ENCODE measurements at regions not wholly inside any gene's neighbourhood (a gene's known extent, or its start where the extent isn't known, plus 50 kb on each side); places are given as distances from the start of the nearest gene placed in this dataset.

DNA sequence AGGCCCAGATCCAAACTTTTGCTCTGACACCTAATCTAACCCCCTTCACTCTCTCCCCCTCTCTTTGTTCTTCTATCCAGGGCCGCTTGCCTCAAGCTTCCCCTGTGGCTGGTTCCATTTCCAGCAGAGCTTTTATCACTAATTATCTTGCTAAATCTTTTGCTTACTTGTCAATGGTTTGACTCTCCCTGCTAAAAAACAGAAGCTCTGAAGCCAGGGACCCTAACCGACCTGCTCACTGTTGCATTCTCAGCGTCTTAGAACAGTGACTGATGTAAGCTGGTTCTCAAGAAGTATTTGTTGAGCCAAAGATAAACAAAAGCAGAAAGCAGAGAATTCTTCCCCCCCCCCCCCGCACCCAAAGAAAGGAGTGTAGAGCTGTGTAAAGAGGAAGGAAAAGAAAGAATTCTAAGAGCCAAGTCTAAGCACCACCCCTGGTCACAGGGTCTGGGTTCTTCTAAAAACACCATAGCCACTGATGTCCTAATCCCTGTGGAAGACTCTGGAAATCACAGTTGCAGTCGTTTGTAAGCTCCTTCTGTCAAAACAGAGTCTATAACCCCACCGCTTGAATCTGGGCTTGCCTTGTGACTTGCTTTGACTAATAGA lies 385.8 kb downstream of the MED13L start:
- Histone ChIP-seq H3K27ac (ENCODE audit: low read depth in 1 of 2, low read length in 2 of 2) (no peak overlapping the region), H3K9ac (ENCODE audit: low read depth in 1 of 2, low read length in 2 of 2) (no peak overlapping the region), H3K9me3 (ENCODE audit: control insufficient read depth in 4 of 4, low read length in 3 of 4) (no peaks in the 10 kb centered on the region), H3K4me3 (ENCODE audit: low read depth in 1 of 3, low read length in 3 of 3) (no peak overlapping the region), H3K4me1 (ENCODE audit: control insufficient read depth in 4 of 4, insufficient read depth in 4 of 4, low read length in 3 of 4) (no peaks in the 10 kb centered on the region), H3K27me3 (ENCODE audit: control insufficient read depth in 4 of 4, insufficient read depth in 4 of 4, low read length in 3 of 4) (peaks cover 0 to 8% (median under 1%) of the 10 kb centered on the region in 4 donors), H3K36me3 (ENCODE audit: control insufficient read depth in 4 of 4, insufficient read depth in 3 of 4, low read depth in 1 of 4, low read length in 3 of 4) (no peaks in the 10 kb centered on the region)
- 37% methylated on average over 6 of the region's 6 CpGs for WGBS
- no peak for DNase-seq (ENCODE audit: low spot score)
- TF ChIP-seq JUND (IDR thresholded peaks at IDR 0.05) (no peak), FOXA2 (IDR thresholded peaks at IDR 0.05) (no peak)
- TF ChIP-seq, protein P1, sequence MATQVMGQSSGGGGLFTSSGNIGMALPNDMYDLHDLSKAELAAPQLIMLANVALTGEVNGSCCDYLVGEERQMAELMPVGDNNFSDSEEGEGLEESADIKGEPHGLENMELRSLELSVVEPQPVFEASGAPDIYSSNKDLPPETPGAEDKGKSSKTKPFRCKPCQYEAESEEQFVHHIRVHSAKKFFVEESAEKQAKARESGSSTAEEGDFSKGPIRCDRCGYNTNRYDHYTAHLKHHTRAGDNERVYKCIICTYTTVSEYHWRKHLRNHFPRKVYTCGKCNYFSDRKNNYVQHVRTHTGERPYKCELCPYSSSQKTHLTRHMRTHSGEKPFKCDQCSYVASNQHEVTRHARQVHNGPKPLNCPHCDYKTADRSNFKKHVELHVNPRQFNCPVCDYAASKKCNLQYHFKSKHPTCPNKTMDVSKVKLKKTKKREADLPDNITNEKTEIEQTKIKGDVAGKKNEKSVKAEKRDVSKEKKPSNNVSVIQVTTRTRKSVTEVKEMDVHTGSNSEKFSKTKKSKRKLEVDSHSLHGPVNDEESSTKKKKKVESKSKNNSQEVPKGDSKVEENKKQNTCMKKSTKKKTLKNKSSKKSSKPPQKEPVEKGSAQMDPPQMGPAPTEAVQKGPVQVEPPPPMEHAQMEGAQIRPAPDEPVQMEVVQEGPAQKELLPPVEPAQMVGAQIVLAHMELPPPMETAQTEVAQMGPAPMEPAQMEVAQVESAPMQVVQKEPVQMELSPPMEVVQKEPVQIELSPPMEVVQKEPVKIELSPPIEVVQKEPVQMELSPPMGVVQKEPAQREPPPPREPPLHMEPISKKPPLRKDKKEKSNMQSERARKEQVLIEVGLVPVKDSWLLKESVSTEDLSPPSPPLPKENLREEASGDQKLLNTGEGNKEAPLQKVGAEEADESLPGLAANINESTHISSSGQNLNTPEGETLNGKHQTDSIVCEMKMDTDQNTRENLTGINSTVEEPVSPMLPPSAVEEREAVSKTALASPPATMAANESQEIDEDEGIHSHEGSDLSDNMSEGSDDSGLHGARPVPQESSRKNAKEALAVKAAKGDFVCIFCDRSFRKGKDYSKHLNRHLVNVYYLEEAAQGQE (IDR thresholded peaks at IDR 0.05): no peak

DNA sequence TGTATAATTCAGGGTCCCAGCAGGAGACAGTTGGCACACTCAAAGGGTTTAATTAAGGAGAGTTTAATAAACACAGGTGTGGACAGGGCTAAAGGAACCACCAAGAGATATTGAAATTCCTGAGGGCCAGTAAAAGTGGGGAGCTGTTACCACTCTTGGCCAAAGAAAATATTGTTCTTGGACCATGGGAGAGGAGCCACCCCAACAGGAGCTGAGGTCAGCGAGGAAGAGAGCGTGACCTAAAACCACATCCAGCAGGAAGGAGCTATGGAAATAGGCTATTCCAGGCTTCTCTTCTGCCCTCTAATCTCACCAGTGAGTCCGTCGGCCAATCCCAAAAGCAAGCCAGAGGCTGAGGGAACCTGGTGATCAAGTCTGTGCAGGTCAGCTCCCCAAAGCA lies 390.8 kb downstream of the MED13L start:
- Histone ChIP-seq H3K9me3 (ENCODE audit: control insufficient read depth in 4 of 4, low read length in 3 of 4) (no peaks in the 10 kb centered on the region), H3K4me3 (ENCODE audit: low read depth in 1 of 3, low read length in 3 of 3) (no peak overlapping the region), H3K9ac (ENCODE audit: low read depth in 1 of 2, low read length in 2 of 2) (no peak overlapping the region), H3K4me1 (ENCODE audit: control insufficient read depth in 4 of 4, insufficient read depth in 4 of 4, low read length in 3 of 4) (no peaks in the 10 kb centered on the region), H3K36me3 (ENCODE audit: control insufficient read depth in 4 of 4, insufficient read depth in 3 of 4, low read depth in 1 of 4, low read length in 3 of 4) (no peaks in the 10 kb centered on the region), H3K27ac (ENCODE audit: low read depth in 1 of 2, low read length in 2 of 2) (no peak overlapping the region), H3K27me3 (ENCODE audit: control insufficient read depth in 4 of 4, insufficient read depth in 4 of 4, low read length in 3 of 4) (peaks cover 0 to 3% (median 0%) of the 10 kb centered on the region in 4 donors)
- WGBS: 85% methylated on average over 4 of the region's 4 CpGs
- no peak for DNase-seq (ENCODE audit: low spot score)
- TF ChIP-seq, protein P2, sequence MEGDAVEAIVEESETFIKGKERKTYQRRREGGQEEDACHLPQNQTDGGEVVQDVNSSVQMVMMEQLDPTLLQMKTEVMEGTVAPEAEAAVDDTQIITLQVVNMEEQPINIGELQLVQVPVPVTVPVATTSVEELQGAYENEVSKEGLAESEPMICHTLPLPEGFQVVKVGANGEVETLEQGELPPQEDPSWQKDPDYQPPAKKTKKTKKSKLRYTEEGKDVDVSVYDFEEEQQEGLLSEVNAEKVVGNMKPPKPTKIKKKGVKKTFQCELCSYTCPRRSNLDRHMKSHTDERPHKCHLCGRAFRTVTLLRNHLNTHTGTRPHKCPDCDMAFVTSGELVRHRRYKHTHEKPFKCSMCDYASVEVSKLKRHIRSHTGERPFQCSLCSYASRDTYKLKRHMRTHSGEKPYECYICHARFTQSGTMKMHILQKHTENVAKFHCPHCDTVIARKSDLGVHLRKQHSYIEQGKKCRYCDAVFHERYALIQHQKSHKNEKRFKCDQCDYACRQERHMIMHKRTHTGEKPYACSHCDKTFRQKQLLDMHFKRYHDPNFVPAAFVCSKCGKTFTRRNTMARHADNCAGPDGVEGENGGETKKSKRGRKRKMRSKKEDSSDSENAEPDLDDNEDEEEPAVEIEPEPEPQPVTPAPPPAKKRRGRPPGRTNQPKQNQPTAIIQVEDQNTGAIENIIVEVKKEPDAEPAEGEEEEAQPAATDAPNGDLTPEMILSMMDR (IDR thresholded peaks at IDR 0.05; ENCODE audit: low read depth, low read length, missing input control): no peak
- no peak for TF ChIP-seq HNF4A (conservative IDR thresholded peaks at IDR 0.05)
- TF ChIP-seq HNF4G (IDR thresholded peaks at IDR 0.05): no peak
- TF ChIP-seq TAF1 (conservative IDR thresholded peaks at IDR 0.05): no peak
- TF ChIP-seq SP1 (IDR thresholded peaks at IDR 0.05): no peak
- no peak for TF ChIP-seq JUND (IDR thresholded peaks at IDR 0.05)
- no peak for TF ChIP-seq EGR1 (IDR thresholded peaks at IDR 0.05; ENCODE audit: low read depth in 2 of 2)
- TF ChIP-seq GABPA (IDR thresholded peaks at IDR 0.05 in 1 of 2, conservative IDR thresholded peaks at IDR 0.05 in 1 of 2): no peak
- TF ChIP-seq, protein P1 (IDR thresholded peaks at IDR 0.05): no peak
- TF ChIP-seq NR2F2 (IDR thresholded peaks at IDR 0.05): no peak
- TF ChIP-seq, protein P3, sequence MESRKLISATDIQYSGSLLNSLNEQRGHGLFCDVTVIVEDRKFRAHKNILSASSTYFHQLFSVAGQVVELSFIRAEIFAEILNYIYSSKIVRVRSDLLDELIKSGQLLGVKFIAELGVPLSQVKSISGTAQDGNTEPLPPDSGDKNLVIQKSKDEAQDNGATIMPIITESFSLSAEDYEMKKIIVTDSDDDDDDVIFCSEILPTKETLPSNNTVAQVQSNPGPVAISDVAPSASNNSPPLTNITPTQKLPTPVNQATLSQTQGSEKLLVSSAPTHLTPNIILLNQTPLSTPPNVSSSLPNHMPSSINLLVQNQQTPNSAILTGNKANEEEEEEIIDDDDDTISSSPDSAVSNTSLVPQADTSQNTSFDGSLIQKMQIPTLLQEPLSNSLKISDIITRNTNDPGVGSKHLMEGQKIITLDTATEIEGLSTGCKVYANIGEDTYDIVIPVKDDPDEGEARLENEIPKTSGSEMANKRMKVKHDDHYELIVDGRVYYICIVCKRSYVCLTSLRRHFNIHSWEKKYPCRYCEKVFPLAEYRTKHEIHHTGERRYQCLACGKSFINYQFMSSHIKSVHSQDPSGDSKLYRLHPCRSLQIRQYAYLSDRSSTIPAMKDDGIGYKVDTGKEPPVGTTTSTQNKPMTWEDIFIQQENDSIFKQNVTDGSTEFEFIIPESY (IDR thresholded peaks at IDR 0.05): no peak
- TF ChIP-seq, protein P4, sequence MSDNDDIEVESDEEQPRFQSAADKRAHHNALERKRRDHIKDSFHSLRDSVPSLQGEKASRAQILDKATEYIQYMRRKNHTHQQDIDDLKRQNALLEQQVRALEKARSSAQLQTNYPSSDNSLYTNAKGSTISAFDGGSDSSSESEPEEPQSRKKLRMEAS (IDR thresholded peaks at IDR 0.05): no peak
- TF ChIP-seq, protein P5, sequence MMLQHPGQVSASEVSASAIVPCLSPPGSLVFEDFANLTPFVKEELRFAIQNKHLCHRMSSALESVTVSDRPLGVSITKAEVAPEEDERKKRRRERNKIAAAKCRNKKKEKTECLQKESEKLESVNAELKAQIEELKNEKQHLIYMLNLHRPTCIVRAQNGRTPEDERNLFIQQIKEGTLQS (IDR thresholded peaks at IDR 0.05): no peak
- no peak for TF ChIP-seq FOXA2 (IDR thresholded peaks at IDR 0.05)
- no peak for TF ChIP-seq RAD21 (IDR thresholded peaks at IDR 0.05)
- TF ChIP-seq FOXA1 (IDR thresholded peaks at IDR 0.05): no peak
- TF ChIP-seq YY1 (IDR thresholded peaks at IDR 0.05): no peak
- TF ChIP-seq RXRA (IDR thresholded peaks at IDR 0.05): no peak

All from liver (tissue), 8 donors.